ENCODE measurements at regions not wholly inside any gene's neighbourhood (a gene's known extent, or its start where the extent isn't known, plus 50 kb on each side); places are given as distances from the start of the nearest gene placed in this dataset.

DNA sequence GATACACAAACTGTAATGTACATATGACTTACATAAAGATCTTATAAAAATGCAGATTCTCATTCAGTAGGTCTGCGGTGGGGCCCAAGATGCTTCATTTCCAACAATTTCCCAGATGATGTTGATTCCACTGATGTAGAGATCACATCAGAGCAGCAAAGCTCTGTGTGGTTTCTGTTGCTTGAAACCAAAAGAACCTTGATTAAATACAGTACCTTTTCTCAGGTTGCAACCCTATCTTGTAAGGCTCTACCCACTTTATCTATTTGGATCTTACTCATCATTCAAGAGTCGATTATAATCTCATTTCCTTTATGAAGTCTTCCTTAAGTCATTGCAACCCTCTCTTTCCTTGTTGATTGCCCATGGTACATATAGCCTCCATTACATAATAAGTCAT lies 816.8 kb downstream of the RPA4 start:
- Histone ChIP-seq H3K4me1 (ENCODE audit: insufficient read depth, low read length) (no peaks in the 10 kb centered on the region), H2AFZ (ENCODE audit: low read length) (no peak overlapping the region), H4K20me1 (ENCODE audit: low read length) (no peaks in the 10 kb centered on the region), H3K4me2 (ENCODE audit: low read length) (no peak overlapping the region), H3K79me2 (ENCODE audit: low read length) (no peaks in the 10 kb centered on the region), H3K9me2 (replicated peaks; ENCODE audit: low read length) (no peaks in the 10 kb centered on the region), H3K4me3 (ENCODE audit: low read length) (no peak overlapping the region), H3K9me3 (ENCODE audit: low read length) (no peaks in the 10 kb centered on the region), H3K27ac (ENCODE audit: low read length) (no peak overlapping the region), H3K27me3 (ENCODE audit: low read length) (no peaks in the 10 kb centered on the region), H3K36me3 (ENCODE audit: low read depth, low read length) (no peaks in the 10 kb centered on the region), H3F3A (ENCODE audit: low read length, unreplicated experiment) (no peaks in the 10 kb centered on the region), H3K9ac (ENCODE audit: low read length) (no peak overlapping the region)
- POLR2A ChIA-PET (ENCODE audit: unreplicated experiment), result no interaction called here
- intact Hi-C loops (cut with micrococcal nuclease), result no loop called here
- CTCF ChIA-PET, result no interaction called here
- DNase-seq (no peak), ATAC-seq (no peak)
- TF ChIP-seq, protein P1, sequence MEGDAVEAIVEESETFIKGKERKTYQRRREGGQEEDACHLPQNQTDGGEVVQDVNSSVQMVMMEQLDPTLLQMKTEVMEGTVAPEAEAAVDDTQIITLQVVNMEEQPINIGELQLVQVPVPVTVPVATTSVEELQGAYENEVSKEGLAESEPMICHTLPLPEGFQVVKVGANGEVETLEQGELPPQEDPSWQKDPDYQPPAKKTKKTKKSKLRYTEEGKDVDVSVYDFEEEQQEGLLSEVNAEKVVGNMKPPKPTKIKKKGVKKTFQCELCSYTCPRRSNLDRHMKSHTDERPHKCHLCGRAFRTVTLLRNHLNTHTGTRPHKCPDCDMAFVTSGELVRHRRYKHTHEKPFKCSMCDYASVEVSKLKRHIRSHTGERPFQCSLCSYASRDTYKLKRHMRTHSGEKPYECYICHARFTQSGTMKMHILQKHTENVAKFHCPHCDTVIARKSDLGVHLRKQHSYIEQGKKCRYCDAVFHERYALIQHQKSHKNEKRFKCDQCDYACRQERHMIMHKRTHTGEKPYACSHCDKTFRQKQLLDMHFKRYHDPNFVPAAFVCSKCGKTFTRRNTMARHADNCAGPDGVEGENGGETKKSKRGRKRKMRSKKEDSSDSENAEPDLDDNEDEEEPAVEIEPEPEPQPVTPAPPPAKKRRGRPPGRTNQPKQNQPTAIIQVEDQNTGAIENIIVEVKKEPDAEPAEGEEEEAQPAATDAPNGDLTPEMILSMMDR (conservative IDR thresholded peaks at IDR 0.05; ENCODE audit: low read depth, low read length), result no peak
- no peak for TF ChIP-seq EZH2phosphoT487 (IDR thresholded peaks at IDR 0.05; ENCODE audit: borderline replicate concordance, low read length)
- no peak for TF ChIP-seq EZH2 (IDR thresholded peaks at IDR 0.05; ENCODE audit: low read length, unreplicated experiment)
- no TSS peak for BruUV-seq (replicated peaks)

DNA sequence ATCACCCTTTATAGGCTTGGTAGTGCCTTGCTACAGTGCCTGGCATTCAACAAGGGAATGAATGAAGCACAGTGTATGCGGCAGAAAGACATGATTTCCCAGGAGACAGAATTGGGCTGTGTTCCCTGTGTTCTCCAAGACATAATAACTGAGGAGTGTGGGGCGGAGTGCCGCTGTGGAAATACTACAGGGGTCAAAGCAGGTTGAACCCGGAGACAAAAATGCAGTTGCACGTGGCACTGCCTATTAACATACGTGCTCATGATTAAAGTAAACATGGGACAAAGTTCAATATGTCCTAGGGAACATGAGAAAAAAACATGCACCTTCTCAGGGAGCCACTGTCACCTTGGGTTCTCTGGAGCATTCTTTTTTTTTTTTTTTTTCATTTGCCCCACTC lies 820.8 kb downstream of the RPA4 start:
- Histone ChIP-seq H3K79me2 (ENCODE audit: low read length) (no peaks in the 10 kb centered on the region), H3K9me3 (ENCODE audit: low read length) (no peaks in the 10 kb centered on the region), H3F3A (ENCODE audit: low read length, unreplicated experiment) (no peaks in the 10 kb centered on the region), H3K36me3 (ENCODE audit: low read depth, low read length) (no peaks in the 10 kb centered on the region), H3K27ac (ENCODE audit: low read length) (no peak overlapping the region), H3K4me1 (ENCODE audit: insufficient read depth, low read length) (no peaks in the 10 kb centered on the region), H2AFZ (ENCODE audit: low read length) (no peak overlapping the region), H3K9ac (ENCODE audit: low read length) (no peak overlapping the region), H3K4me2 (ENCODE audit: low read length) (no peak overlapping the region), H3K27me3 (ENCODE audit: low read length) (no peaks in the 10 kb centered on the region), H3K4me3 (ENCODE audit: low read length) (no peak overlapping the region), H4K20me1 (ENCODE audit: low read length) (no peaks in the 10 kb centered on the region), H3K9me2 (replicated peaks; ENCODE audit: low read length) (no peaks in the 10 kb centered on the region)
- intact Hi-C loops (cut with micrococcal nuclease), result no loop called here
- no peak for ATAC-seq
- CTCF ChIA-PET, result no interaction called here
- BruUV-seq (replicated peaks), result no TSS peak
- no peak for DNase-seq
- POLR2A ChIA-PET (ENCODE audit: unreplicated experiment), result no interaction called here
- TF ChIP-seq, protein P1 (conservative IDR thresholded peaks at IDR 0.05; ENCODE audit: low read depth, low read length), result no peak
- TF ChIP-seq EZH2phosphoT487 (IDR thresholded peaks at IDR 0.05; ENCODE audit: borderline replicate concordance, low read length), result no peak
- no peak for TF ChIP-seq EZH2 (IDR thresholded peaks at IDR 0.05; ENCODE audit: low read length, unreplicated experiment)

DNA sequence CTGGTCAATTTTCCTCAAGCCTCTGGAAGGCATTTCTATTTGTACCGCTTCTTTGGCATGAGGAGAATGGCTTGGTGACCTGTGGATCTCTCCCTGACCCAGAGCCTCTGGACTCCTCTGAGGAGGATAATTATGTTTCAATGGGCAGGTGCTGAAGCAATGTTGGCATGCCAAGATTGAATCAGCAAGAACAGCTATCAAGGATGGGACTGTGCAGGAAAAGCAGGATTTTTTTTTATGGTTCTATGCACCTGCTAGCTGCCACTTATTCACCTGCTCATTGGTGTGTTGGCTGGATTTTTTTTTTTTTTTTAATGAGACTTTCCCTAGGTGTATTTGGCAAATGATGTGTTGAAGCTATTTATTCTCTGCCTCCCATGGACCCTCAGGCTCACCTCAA lies 821.2 kb downstream of the RPA4 start:
- no peaks in the 10 kb centered on the region for H3K79me2 ChIP-seq (ENCODE audit: low read length)
- H3K4me2 ChIP-seq (ENCODE audit: low read length), result no peak overlapping the region
- no peaks in the 10 kb centered on the region for H3K27me3 ChIP-seq (ENCODE audit: low read length)
- ChIA-PET CTCF (no interaction called here), POLR2A (ENCODE audit: unreplicated experiment) (no interaction called here)
- intact Hi-C loops (cut with micrococcal nuclease), result no loop called here
- no peak for DNase-seq
- H3K4me1 ChIP-seq (ENCODE audit: insufficient read depth, low read length), result no peaks in the 10 kb centered on the region
- no peaks in the 10 kb centered on the region for H3K9me3 ChIP-seq (ENCODE audit: low read length)
- no peaks in the 10 kb centered on the region for H3K36me3 ChIP-seq (ENCODE audit: low read depth, low read length)
- H3F3A ChIP-seq (ENCODE audit: low read length, unreplicated experiment), result no peaks in the 10 kb centered on the region
- no peak for ATAC-seq
- H3K9ac ChIP-seq (ENCODE audit: low read length), result no peak overlapping the region
- BruUV-seq (replicated peaks), result no TSS peak
- H3K27ac ChIP-seq (ENCODE audit: low read length), result no peak overlapping the region
- H3K4me3 ChIP-seq (ENCODE audit: low read length), result no peak overlapping the region
- no peaks in the 10 kb centered on the region for H3K9me2 ChIP-seq (replicated peaks; ENCODE audit: low read length)
- H4K20me1 ChIP-seq (ENCODE audit: low read length), result no peaks in the 10 kb centered on the region
- TF ChIP-seq EZH2 (IDR thresholded peaks at IDR 0.05; ENCODE audit: low read length, unreplicated experiment) (no peak), EZH2phosphoT487 (IDR thresholded peaks at IDR 0.05; ENCODE audit: borderline replicate concordance, low read length) (no peak)
- TF ChIP-seq, protein P1 (conservative IDR thresholded peaks at IDR 0.05; ENCODE audit: low read depth, low read length), result no peak
- no peak overlapping the region for H2AFZ ChIP-seq (ENCODE audit: low read length)
